GM12878 (cell line): ENCODE measurements at regions not wholly inside any gene's neighbourhood (a gene's known extent, or its start where the extent isn't known, plus 50 kb on each side); places are given as distances from the start of the nearest gene placed in this dataset.

Experiments used
- ATAC-seq: fragments of 200-7000 bp; cut with Tn5 transposase; 3 replicates; pipeline ENCODE4 v1.9.1; 2020; ENCODE audit warnings: mild to moderate bottlenecking, moderate library complexity
- BruUV-seq: library from RNA; stranded (reverse); fragments of 400-500 nt; replicated peaks from 2 replicates; lab custom pipeline; 2021; lab: Mats Ljungman, UMichigan
- CTCF ChIA-PET: fragments of 300-600 bp; sonication (Branson Sonifier 250); formaldehyde crosslinking; extraction: SDS; loops from one replicate; lab custom pipeline; 2021; ENCODE audit warnings: inconsistent platforms; lab: Yijun Ruan, JAX
- POLR2A ChIA-PET: fragments of 350-600 bp; formaldehyde crosslinking; extraction: SDS; loops from one replicate; lab custom pipeline; 2021; ENCODE audit warnings: inconsistent platforms; lab: Charles Lee
- RAD21 ChIA-PET: fragments of 300-600 bp; sonication (Branson Sonifier 250); formaldehyde crosslinking; loops from one replicate; lab custom pipeline; 2023; ENCODE audit warnings: antibody characterized with exemption; ENCODE audit not compliant: unreplicated experiment; lab: Charles Lee
- SMC1A ChIA-PET: fragments of 300-600 bp; sonication (Branson Sonifier 250); formaldehyde crosslinking; loops from one replicate; lab custom pipeline; 2023; ENCODE audit not compliant: unreplicated experiment, uncharacterized antibody; lab: Charles Lee
- DNase-seq: peaks from one replicate; pipeline ENCODE4 v3.0.0-alpha.2; 2011; ENCODE audit warnings: low read depth, low spot score
- FAIRE-seq: peaks from 3 replicates; lab custom pipeline; 2011; peaks lifted over from hg19 to GRCh38; lab: Jason Lieb, UNC
- H2AFZ ChIP-seq: 2 replicates; pipeline ENCODE4 v1.6.0; 2011; ENCODE audit warnings: low read depth, low read length, control low read depth; ENCODE audit not compliant: control insufficient read depth
- H3K27ac ChIP-seq: 2 replicates; pipeline ENCODE4 v1.5.1; 2011; ENCODE audit warnings: control low read depth; ENCODE audit not compliant: control insufficient read depth, insufficient read depth
- H3K27me3 ChIP-seq, 2 experiments: replicated peaks in 1 of 2; 2 replicates each; pipeline versions ENCODE4 v1.6.0 to v1.6.1; 2011; ENCODE audit warnings: low read length in 1 of 2; ENCODE audit not compliant: control insufficient read depth in 2 of 2, insufficient read depth in 2 of 2
- H3K36me3 ChIP-seq, 2 experiments: 2 replicates each; pipeline ENCODE4 v1.5.1; 2011; ENCODE audit warnings: low read length in 1 of 2; ENCODE audit not compliant: control insufficient read depth in 2 of 2, insufficient read depth in 2 of 2
- H3K4me1 ChIP-seq: 2 replicates; pipeline ENCODE4 v1.6.1; 2011; ENCODE audit warnings: mild to moderate bottlenecking, low read length, moderate library complexity, mixed read lengths; ENCODE audit not compliant: control insufficient read depth, insufficient read depth
- H3K4me2 ChIP-seq: 2 replicates; pipeline ENCODE4 v1.6.0; 2011; ENCODE audit warnings: control low read depth; ENCODE audit not compliant: control insufficient read depth, insufficient read depth
- H3K4me3 ChIP-seq: fragments of 200-600 bp; sonication (generic); 2 replicates; pipeline ENCODE4 v1.5.1; 2016
- H3K79me2 ChIP-seq: 2 replicates; pipeline ENCODE4 v1.6.0; 2011; ENCODE audit warnings: low read length; ENCODE audit not compliant: control insufficient read depth, insufficient read depth
- H3K9ac ChIP-seq: 2 replicates; pipeline ENCODE4 v1.8.0; 2011; ENCODE audit warnings: low read length, control low read depth, mixed read lengths; ENCODE audit not compliant: control insufficient read depth, insufficient read depth
- H3K9me3 ChIP-seq: replicated peaks from 3 replicates; pipeline ENCODE4 v1.5.1; 2011; ENCODE audit warnings: mild to moderate bottlenecking, low read length; ENCODE audit not compliant: control insufficient read depth, insufficient read depth
- H4K20me1 ChIP-seq: 2 replicates; pipeline ENCODE4 v1.6.0; 2011; ENCODE audit not compliant: control insufficient read depth, insufficient read depth
- ASH2L ChIP-seq: fragments of 300-600, 200-600 bp; sonication (generic); IDR thresholded peaks from 2 replicates; pipeline ENCODE4 v1.6.1; 2017; ENCODE audit warnings: low read depth, mild to moderate bottlenecking, borderline replicate concordance
- BHLHE40 ChIP-seq, 2 experiments: fragments of 450-650 bp in 1 of 2; IDR thresholded peaks; 2 replicates each; pipeline ENCODE4 v1.6.1; 2011 to 2017; ENCODE audit warnings: low read depth in 2 of 2, borderline replicate concordance in 1 of 2, improper control_type of control experiment in 1 of 2, low read length in 1 of 2, mild to moderate bottlenecking in 1 of 2
- CBX5 ChIP-seq: sonication (generic); IDR thresholded peaks from 2 replicates; pipeline ENCODE4 v1.6.1; 2016; ENCODE audit warnings: low read depth, moderate library complexity, mild to moderate bottlenecking, inconsistent platforms
- CUX1 ChIP-seq: IDR thresholded peaks from 2 replicates; pipeline ENCODE4 v1.6.1; 2012; ENCODE audit warnings: improper control_type of control experiment, low read depth, low read length; ENCODE audit not compliant: insufficient replicate concordance
- RB1 ChIP-seq: fragments of 450-650 bp; formaldehyde crosslinking; IDR thresholded peaks from 2 replicates; pipeline ENCODE4 v1.6.1; 2017; ENCODE audit warnings: mild to moderate bottlenecking, borderline replicate concordance
- SRF ChIP-seq, 2 experiments: IDR thresholded peaks; 2 replicates each; pipeline ENCODE4 v1.6.1; 2011; ENCODE audit warnings: low read depth in 2 of 2, low read length in 2 of 2, mild to moderate bottlenecking in 1 of 2, moderate library complexity in 1 of 2
- ZBTB40 ChIP-seq: fragments of 450-650 bp; IDR thresholded peaks from 2 replicates; pipeline ENCODE4 v1.6.1; 2016; ENCODE audit warnings: mild to moderate bottlenecking, moderate library complexity, borderline replicate concordance
- WGBS: methylation state at CpG from one replicate; pipeline ENCODE4 v1.1.6; 2016; ENCODE audit warnings: low lambda C conversion rate; ENCODE audit not compliant: insufficient replicate concordance, insufficient coverage; ENCODE audit errors: missing lambda C conversion rate; 5-methylcytosine and 5-hydroxymethylcytosine counted together
- in situ Hi-C: fragments of 300-500 bp; cut with MboI; formaldehyde crosslinking; loops from 9 replicates; pipeline ENCODE4 v1.14.3; 2018; ENCODE audit warnings: mixed read lengths
- intact Hi-C: fragments of 100-400 bp; cut with micrococcal nuclease; formaldehyde crosslinking; loops from one replicate; pipeline ENCODE4 v1.14.2; 2022; ENCODE audit not compliant: unreplicated experiment

- ChIA-PET RAD21 (interaction anchor here (0.6 kb wide), 1 partner anchor 452 kb away, joined by 3 read pairs; no protein-coding TSS in a partner anchor), SMC1A (no interaction called here), CTCF (no interaction called here), POLR2A (interaction anchor here (0.6 kb wide), 1 partner anchor 256 kb away, joined by 3 read pairs; no protein-coding TSS in a partner anchor)
- DNase-seq (no peak), ATAC-seq (no peak), FAIRE-seq (no peak)
- no peak for TF ChIP-seq SRF (IDR thresholded peaks at IDR 0.05; ENCODE audit: low read depth in 2 of 2, low read length in 2 of 2)
- TF ChIP-seq RB1 = no peak
- no peak for TF ChIP-seq BHLHE40 (IDR thresholded peaks at IDR 0.05; ENCODE audit: borderline replicate concordance in 1 of 2, low read depth in 2 of 2, low read length in 1 of 2)
- TF ChIP-seq CBX5 = no peak
- intact Hi-C loops (no loop called here), in situ Hi-C loops (no loop called here)
- H3K27ac ChIP-seq = no peak overlapping the region
- no peak overlapping the region for H3K4me2 ChIP-seq
- no peaks in the 10 kb centered on the region for H3K9me3 ChIP-seq
- no peaks in the 10 kb centered on the region for H3K27me3 ChIP-seq
- no peak overlapping the region for H3K4me3 ChIP-seq
- H2AFZ ChIP-seq = no peak overlapping the region
- WGBS = 0% methylated on average over 1 of the region's 1 CpG
- H3K79me2 ChIP-seq = no peaks in the 10 kb centered on the region
- H4K20me1 ChIP-seq = no peaks in the 10 kb centered on the region
- no peaks in the 10 kb centered on the region for H3K4me1 ChIP-seq
- no peaks in the 10 kb centered on the region for H3K36me3 ChIP-seq
- no peak overlapping the region for H3K9ac ChIP-seq
- BruUV-seq = no TSS peak
Observed at GRCh38 chr5:122541388-122541787, 229.4 kb downstream of the SNCAIP start.

- Histone ChIP-seq H3K36me3 (no peaks in the 10 kb centered on the region), H4K20me1 (no peaks in the 10 kb centered on the region), H3K9ac (no peak overlapping the region), H3K27me3 (no peaks in the 10 kb centered on the region), H2AFZ (no peak overlapping the region), H3K4me3 (no peak overlapping the region), H3K79me2 (no peaks in the 10 kb centered on the region), H3K4me1 (no peaks in the 10 kb centered on the region), H3K4me2 (no peak overlapping the region), H3K27ac (no peak overlapping the region), H3K9me3 (no peaks in the 10 kb centered on the region)
- ChIA-PET SMC1A (no interaction called here), POLR2A (no interaction called here), RAD21 (no interaction called here), CTCF (interaction anchor here (0.7 kb wide), 1 partner anchor 233 kb away, joined by 3 read pairs; no protein-coding TSS in a partner anchor)
- no TSS peak for BruUV-seq
- WGBS = 17% methylated on average over 3 of the region's 3 CpGs
- intact Hi-C loops (no loop called here), in situ Hi-C loops (no loop called here)
- ATAC-seq = no peak
- FAIRE-seq = no peak
- no peak for DNase-seq
- TF ChIP-seq ZBTB40 = no peak
- no peak for TF ChIP-seq CUX1
- TF ChIP-seq ASH2L = no peak
Observed at GRCh38 chr5:122545986-122546385, 228.9 kb upstream of the SNX2 start.
